ENCODE measurements at regions not wholly inside any gene's neighbourhood (a gene's known extent, or its start where the extent isn't known, plus 50 kb on each side); places are given as distances from the start of the nearest gene placed in this dataset.

- no peak for TF ChIP-seq CTCF (IDR thresholded peaks at IDR 0.05)
- no peak for TF ChIP-seq POLR2A (IDR thresholded peaks at IDR 0.05)
Observed at GRCh38 chr11:42974510-42975179, 337.2 kb upstream of the API5 start.

Data from uterus (tissue), 2 donors.